NT2/D1 (cell line): ENCODE measurements at regions not wholly inside any gene's neighbourhood (a gene's known extent, or its start where the extent isn't known, plus 50 kb on each side); places are given as distances from the start of the nearest gene placed in this dataset.

ENCODE experiments used
- SUZ12 ChIP-seq: IDR thresholded peaks from 2 replicates; pipeline ENCODE4 v1.6.1; 2011; ENCODE audit not compliant: insufficient read length, insufficient read depth; ENCODE audit errors: extremely low read depth
- YY1 ChIP-seq: IDR thresholded peaks from 2 replicates; pipeline ENCODE4 v1.6.1; 2011; ENCODE audit not compliant: insufficient read length, insufficient read depth

GRCh38 chr7:116357781-116358670 is 141.5 kb upstream of the CAV2 start:
- no peak for TF ChIP-seq YY1
- TF ChIP-seq SUZ12 = no peak
